Mesenchymal stem cell (in vitro differentiated cells and primary cell): ENCODE measurements at regions not wholly inside any gene's neighbourhood (a gene's known extent, or its start where the extent isn't known, plus 50 kb on each side); places are given as distances from the start of the nearest gene placed in this dataset.

Source experiments
- DNase-seq: peaks from one replicate; pipeline ENCODE4 v3.0.0-alpha.2; 2013
- H2AFZ ChIP-seq: one replicate; pipeline ENCODE4 v1.6.1; 2013; ENCODE audit warnings: low read depth, mild to moderate bottlenecking, control low read depth, inconsistent platforms, low read length, moderate library complexity
- H2AK5ac ChIP-seq: 2 replicates; pipeline ENCODE4 v1.6.1; 2013; ENCODE audit warnings: low read length, moderate library complexity, mild to moderate bottlenecking, inconsistent platforms; ENCODE audit not compliant: severe bottlenecking
- H2BK120ac ChIP-seq: one replicate; pipeline ENCODE4 v1.6.1; 2013; ENCODE audit warnings: low read depth, mild to moderate bottlenecking, inconsistent platforms, low read length, moderate library complexity
- H2BK12ac ChIP-seq, 2 experiments: one replicate each; pipeline ENCODE4 v1.6.1; 2013; ENCODE audit warnings: inconsistent platforms in 2 of 2, low read length in 2 of 2, mild to moderate bottlenecking in 2 of 2, moderate library complexity in 2 of 2, control low read depth in 1 of 2
- H2BK15ac ChIP-seq: one replicate; pipeline ENCODE4 v1.6.1; 2013; ENCODE audit warnings: mild to moderate bottlenecking, low read depth, inconsistent platforms; ENCODE audit not compliant: poor library complexity, severe bottlenecking
- H2BK5ac ChIP-seq: 2 replicates; pipeline ENCODE4 v1.6.1; 2013; ENCODE audit warnings: low read depth, mild to moderate bottlenecking, low read length, control low read depth, inconsistent platforms; ENCODE audit not compliant: poor library complexity, severe bottlenecking
- H3K14ac ChIP-seq, 2 experiments: one replicate each; pipeline ENCODE4 v1.6.1; 2013; ENCODE audit warnings: inconsistent platforms in 2 of 2, low read length in 2 of 2, control low read depth in 1 of 2, mild to moderate bottlenecking in 1 of 2, moderate library complexity in 1 of 2
- H3K18ac ChIP-seq, 2 experiments: one replicate each; pipeline ENCODE4 v1.6.1; 2013; ENCODE audit warnings: inconsistent platforms in 2 of 2, low read length in 2 of 2, control low read depth in 1 of 2, low read depth in 1 of 2, mild to moderate bottlenecking in 1 of 2
- H3K23ac ChIP-seq, 2 experiments: one replicate each; pipeline ENCODE4 v1.6.1; 2013; ENCODE audit warnings: inconsistent platforms in 2 of 2, low read length in 2 of 2, mild to moderate bottlenecking in 2 of 2, moderate library complexity in 2 of 2, control low read depth in 1 of 2
- H3K27ac ChIP-seq: 2 replicates; pipeline ENCODE4 v1.5.1; 2013; ENCODE audit warnings: mild to moderate bottlenecking, moderate library complexity, low read length, control low read depth, inconsistent platforms; ENCODE audit not compliant: poor library complexity, severe bottlenecking
- H3K27me3 ChIP-seq, 2 experiments: 2 replicates each; pipeline versions ENCODE4 v1.6.1 to v1.7.0; 2013; ENCODE audit warnings: low read length in 2 of 2, mild to moderate bottlenecking in 2 of 2, moderate library complexity in 2 of 2, control low read depth in 1 of 2, inconsistent platforms in 1 of 2; ENCODE audit not compliant: control insufficient read depth in 1 of 2, insufficient read depth in 1 of 2
- H3K36me3 ChIP-seq, 2 experiments: 2 replicates each; pipeline versions ENCODE4 v1.6.1 to v1.7.0; 2013; ENCODE audit warnings: low read length in 2 of 2, control low read depth in 1 of 2, inconsistent platforms in 1 of 2, low read depth in 1 of 2, mild to moderate bottlenecking in 1 of 2; ENCODE audit not compliant: insufficient read depth in 2 of 2, control insufficient read depth in 1 of 2
- H3K4ac ChIP-seq, 2 experiments: one replicate each; pipeline ENCODE4 v1.6.1; 2013; ENCODE audit warnings: inconsistent platforms in 2 of 2, low read length in 2 of 2, mild to moderate bottlenecking in 2 of 2, moderate library complexity in 2 of 2, control low read depth in 1 of 2, low read depth in 1 of 2
- H3K4me1 ChIP-seq: 2 replicates; pipeline ENCODE4 v1.6.1; 2013; ENCODE audit warnings: low read depth, low read length, control low read depth; ENCODE audit not compliant: control insufficient read depth, insufficient read depth
- H3K4me2 ChIP-seq: 2 replicates; pipeline ENCODE4 v1.6.1; 2013; ENCODE audit warnings: low read length, mild to moderate bottlenecking, inconsistent platforms; ENCODE audit not compliant: poor library complexity, severe bottlenecking
- H3K4me3 ChIP-seq, 2 experiments: 2 replicates each; pipeline versions ENCODE4 v1.5.1 to v1.7.0; 2013; ENCODE audit warnings: low read length in 2 of 2, mild to moderate bottlenecking in 2 of 2, control low read depth in 1 of 2, low read depth in 1 of 2; ENCODE audit not compliant: insufficient read depth in 1 of 2
- H3K79me1 ChIP-seq: replicated peaks from 2 replicates; pipeline ENCODE4 v1.6.1; 2013; ENCODE audit warnings: mild to moderate bottlenecking, control low read depth, low read length, inconsistent platforms; ENCODE audit not compliant: poor library complexity, severe bottlenecking
- H3K9ac ChIP-seq: 2 replicates; pipeline ENCODE4 v1.7.0; 2013; ENCODE audit warnings: mild to moderate bottlenecking, low read length, moderate library complexity
- H3K9me3 ChIP-seq: 2 replicates; pipeline ENCODE4 v1.7.0; 2013; ENCODE audit warnings: mild to moderate bottlenecking, low read length; ENCODE audit not compliant: control insufficient read depth
- H4K8ac ChIP-seq: one replicate; pipeline ENCODE4 v1.6.1; 2013; ENCODE audit warnings: inconsistent platforms, mild to moderate bottlenecking, low read length, moderate library complexity
- H4K91ac ChIP-seq: one replicate; pipeline ENCODE4 v1.6.1; 2013; ENCODE audit warnings: mild to moderate bottlenecking, low read length, inconsistent platforms
- WGBS: methylation state at CpG from one replicate; pipeline ENCODE4 v1.1.7; 2013; ENCODE audit warnings: mixed read lengths; 5-methylcytosine and 5-hydroxymethylcytosine counted together

GRCh38 chr9:23451802-23452418 lies 374.1 kb downstream of the ELAVL2 start:
- no peaks in the 10 kb centered on the region for H3K4me1 ChIP-seq
- H4K91ac ChIP-seq = no peak overlapping the region
- no peak overlapping the region for H3K23ac ChIP-seq
- 90% methylated on average over 32 of the region's 32 CpGs for WGBS
- no peak overlapping the region for H2AK5ac ChIP-seq
- no peak overlapping the region for H2BK12ac ChIP-seq
- no peak overlapping the region for H3K27ac ChIP-seq
- peaks cover 3% of the 10 kb centered on the region for H3K9me3 ChIP-seq
- H3K27me3 ChIP-seq = no peaks in the 10 kb centered on the region
- DNase-seq = no peak
- no peak overlapping the region for H2BK5ac ChIP-seq
- no peaks in the 10 kb centered on the region for H3K36me3 ChIP-seq
- no peak overlapping the region for H3K14ac ChIP-seq
- H2BK15ac ChIP-seq = no peak overlapping the region
- no peak overlapping the region for H3K9ac ChIP-seq
- H2BK120ac ChIP-seq = no peak overlapping the region
- H3K4ac ChIP-seq = no peak overlapping the region
- no peak overlapping the region for H4K8ac ChIP-seq
- H2AFZ ChIP-seq = no peak overlapping the region
- H3K18ac ChIP-seq = no peak overlapping the region
- H3K4me2 ChIP-seq = no peak overlapping the region
- no peaks in the 10 kb centered on the region for H3K79me1 ChIP-seq
- no peak overlapping the region for H3K4me3 ChIP-seq

- Histone ChIP-seq H3K27me3 (no peaks in the 10 kb centered on the region), H3K4me2 (no peak overlapping the region), H3K9me3 (peaks cover 3% of the 10 kb centered on the region), H3K36me3 (no peaks in the 10 kb centered on the region), H4K8ac (no peak overlapping the region), H2BK5ac (no peak overlapping the region), H2AFZ (no peak overlapping the region), H3K4ac (no peak overlapping the region), H3K14ac (no peak overlapping the region), H4K91ac (no peak overlapping the region), H3K18ac (no peak overlapping the region), H2BK12ac (no peak overlapping the region), H3K79me1 (no peaks in the 10 kb centered on the region), H3K23ac (no peak overlapping the region), H2AK5ac (no peak overlapping the region), H2BK15ac (no peak overlapping the region), H3K4me3 (no peak overlapping the region), H2BK120ac (no peak overlapping the region), H3K27ac (no peak overlapping the region), H3K4me1 (no peaks in the 10 kb centered on the region), H3K9ac (no peak overlapping the region)
- 89% methylated on average over 3 of the region's 4 CpGs for WGBS
- no peak for DNase-seq
These were observed 361.8 kb downstream of the ELAVL2 start for GRCh38 chr9:23464275-23464674.

- Histone ChIP-seq H4K91ac (no peak overlapping the region), H3K36me3 (no peaks in the 10 kb centered on the region), H2BK15ac (no peak overlapping the region), H3K4ac (no peak overlapping the region), H2BK5ac (no peak overlapping the region), H3K4me2 (no peak overlapping the region), H3K9me3 (peaks cover 3% of the 10 kb centered on the region), H4K8ac (no peak overlapping the region), H3K23ac (no peak overlapping the region), H2BK120ac (no peak overlapping the region), H3K14ac (no peak overlapping the region), H3K27me3 (no peaks in the 10 kb centered on the region), H3K4me1 (no peaks in the 10 kb centered on the region), H2AK5ac (no peak overlapping the region), H2BK12ac (no peak overlapping the region), H3K4me3 (no peak overlapping the region), H3K18ac (no peak overlapping the region), H3K27ac (no peak overlapping the region), H2AFZ (no peak overlapping the region), H3K79me1 (no peaks in the 10 kb centered on the region), H3K9ac (no peak overlapping the region)
- no CpG with 5 or more reads among the region's 4 CpGs for WGBS
- DNase-seq = no peak
These were observed 358.8 kb downstream of the ELAVL2 start for GRCh38 chr9:23467276-23467675.

- Histone ChIP-seq H2AK5ac (no peak overlapping the region), H3K14ac (no peak overlapping the region), H4K8ac (no peak overlapping the region), H3K4me2 (no peak overlapping the region), H3K18ac (no peak overlapping the region), H2BK120ac (no peak overlapping the region), H3K23ac (no peak overlapping the region), H3K36me3 (no peaks in the 10 kb centered on the region), H2BK12ac (no peak overlapping the region), H2BK15ac (no peak overlapping the region), H2AFZ (no peak overlapping the region), H3K27ac (no peak overlapping the region), H3K4me3 (no peak overlapping the region), H3K79me1 (no peaks in the 10 kb centered on the region), H3K4me1 (no peaks in the 10 kb centered on the region), H3K4ac (no peak overlapping the region), H3K9ac (no peak overlapping the region), H2BK5ac (no peak overlapping the region), H3K27me3 (no peaks in the 10 kb centered on the region), H3K9me3 (no peaks in the 10 kb centered on the region), H4K91ac (no peak overlapping the region)
- no peak for DNase-seq
- 88% methylated on average over 1 of the region's 2 CpGs for WGBS
These were observed 348.1 kb downstream of the ELAVL2 start for GRCh38 chr9:23477908-23478307.
